Fibroblast of peridontal ligament (primary cell): ENCODE measurements at regions not wholly inside any gene's neighbourhood (a gene's known extent, or its start where the extent isn't known, plus 50 kb on each side); places are given as distances from the start of the nearest gene placed in this dataset.
"Not testable (repeated sequence)": the region's sequence is repeated elsewhere in the genome, so short reads cannot be mapped to it uniquely, and the experiment has no call there.

Experiments
- DNase-seq: peaks from one replicate; pipeline ENCODE4 v3.0.0-alpha.2; 2010; ENCODE audit errors: extremely low read depth

DNA sequence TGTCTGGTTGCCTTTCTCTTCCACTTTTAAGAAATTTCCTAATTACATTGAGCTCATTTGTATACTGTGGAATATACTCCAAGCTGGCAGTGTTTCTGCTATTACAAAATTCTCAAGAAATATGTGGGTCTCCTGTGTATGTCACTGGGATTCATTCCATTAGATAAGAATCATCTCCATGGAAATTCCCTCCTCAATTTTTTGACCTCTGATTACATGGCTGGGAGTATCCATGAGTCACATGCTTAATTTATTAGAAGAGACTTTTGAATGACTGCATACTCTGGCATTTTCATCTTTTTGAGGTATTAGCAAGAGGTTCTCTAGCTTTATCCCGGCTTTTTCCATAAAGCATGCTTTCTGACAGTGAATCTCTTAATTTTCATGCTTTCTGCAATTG is 665.5 kb upstream of the CNTNAP5 start:
- DNase-seq, result no peak

DNA sequence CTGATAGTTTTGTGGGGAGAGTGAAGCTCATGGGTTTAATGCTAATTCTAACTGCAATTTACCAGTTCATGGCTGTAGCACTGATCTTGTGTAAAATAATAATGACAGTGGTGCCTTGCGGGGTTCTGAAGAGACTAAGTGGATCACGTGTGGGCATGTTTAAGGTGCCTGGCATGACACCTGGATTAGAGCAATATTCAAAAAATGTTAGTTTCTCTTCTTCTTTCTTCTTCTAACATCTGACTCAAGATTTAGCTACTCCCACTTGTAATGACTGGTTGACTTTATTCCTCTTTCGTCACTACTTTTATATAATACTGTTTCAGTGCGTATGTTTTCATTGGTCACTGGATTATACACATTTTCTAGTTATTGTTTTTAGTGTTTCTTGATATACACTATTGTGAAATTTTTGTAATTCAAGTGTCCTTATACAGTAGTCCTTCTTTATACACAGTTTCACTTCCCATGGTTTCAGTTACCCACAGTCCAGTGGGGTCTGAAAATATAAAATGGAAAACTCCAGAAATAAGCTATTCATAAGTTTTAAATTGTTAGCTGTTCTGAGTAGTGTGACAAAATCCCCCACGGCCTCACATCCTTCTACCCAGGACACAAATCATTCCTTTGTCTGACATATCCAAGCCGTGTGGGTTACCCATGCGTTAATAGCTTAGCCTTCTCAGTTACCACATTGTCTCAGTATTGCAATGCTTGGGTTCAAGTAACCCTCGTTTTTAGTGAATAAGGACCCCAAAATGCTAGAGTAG is 662.2 kb upstream of the CNTNAP5 start:
- DNase-seq, result no peak

- DNase-seq, result no peak
Observed at GRCh38 chr2:123363826-123364225, 661.3 kb upstream of the CNTNAP5 start.

DNA sequence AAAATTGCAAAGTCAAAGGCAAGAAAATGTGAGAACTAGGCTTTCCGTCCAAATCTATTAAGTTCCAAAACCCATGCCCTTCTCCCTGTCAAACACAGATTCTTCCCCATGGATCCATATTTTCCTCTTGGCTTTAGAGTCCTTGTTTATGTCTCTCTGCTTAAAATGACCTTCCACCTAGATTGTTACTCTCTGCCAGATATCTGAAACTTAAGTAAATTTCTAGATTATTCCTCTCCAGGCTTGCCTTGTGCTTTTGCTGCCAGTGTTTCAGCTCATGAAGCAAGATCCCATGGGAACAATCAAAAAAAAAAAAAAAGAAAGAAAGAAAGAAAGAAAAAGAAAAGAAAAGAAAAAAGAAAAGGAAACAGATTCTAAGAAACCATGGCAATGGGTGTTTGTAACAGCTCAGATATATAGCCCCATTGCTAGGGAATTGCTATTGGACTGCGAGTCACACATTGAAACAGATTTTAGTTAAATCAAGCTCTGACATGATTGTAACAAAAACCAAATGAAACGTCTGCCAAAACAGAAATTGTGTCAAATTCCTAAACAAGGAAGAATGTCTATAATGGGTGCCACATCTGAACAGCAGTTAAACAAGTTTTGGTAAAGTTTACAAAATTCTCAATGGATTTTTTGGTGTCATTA is 660.7 kb upstream of the CNTNAP5 start:
- DNase-seq, result no peak

DNA sequence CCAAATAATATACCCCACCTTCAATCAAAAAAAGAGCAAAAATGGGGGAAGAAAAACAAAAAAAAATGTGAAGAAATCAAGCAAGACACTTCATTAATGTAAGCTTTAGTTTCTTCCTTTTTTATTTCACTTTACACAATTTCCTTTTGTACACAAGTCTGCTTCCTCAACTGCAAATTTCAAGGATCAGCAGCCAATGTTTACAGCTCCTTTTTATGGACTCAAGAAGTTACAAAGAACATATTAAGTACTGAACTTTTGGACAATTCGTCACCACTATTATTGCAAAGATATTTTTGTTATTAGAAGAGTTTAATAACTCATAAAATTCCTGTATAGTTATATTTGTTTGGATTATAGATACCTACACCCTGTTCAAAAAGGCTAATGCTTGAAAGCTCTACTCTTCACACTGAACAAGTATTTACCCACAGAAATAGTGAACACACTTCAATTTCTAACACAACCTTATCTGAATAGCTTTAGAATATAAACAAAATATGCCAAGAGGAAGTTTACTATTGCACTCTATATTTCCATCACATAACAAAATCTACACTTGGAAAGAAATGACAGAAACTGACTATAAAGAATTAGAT is 658.7 kb upstream of the CNTNAP5 start:
- no peak for DNase-seq

DNA sequence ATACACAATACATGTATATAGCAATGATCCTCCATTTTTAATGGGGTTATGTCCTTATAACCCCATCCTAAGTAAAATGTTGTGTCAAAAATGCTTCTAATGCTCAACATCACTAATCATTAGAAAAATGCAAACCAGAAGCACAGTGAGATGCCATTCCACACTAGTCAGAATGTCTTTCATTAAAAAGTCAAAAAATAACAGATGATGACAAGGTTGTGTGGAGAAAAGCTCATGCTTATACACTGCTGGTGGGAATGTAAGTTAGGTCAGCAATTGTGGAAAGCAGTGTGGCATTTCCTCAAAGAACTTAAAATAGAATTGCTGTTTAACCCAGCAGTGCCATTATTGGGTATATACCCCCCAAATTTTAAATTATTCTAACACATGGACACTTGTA is 654.9 kb upstream of the CNTNAP5 start:
- DNase-seq, result no peak

- DNase-seq, result no peak
Observed at GRCh38 chr2:123371535-123371934, 653.6 kb upstream of the CNTNAP5 start.

DNA sequence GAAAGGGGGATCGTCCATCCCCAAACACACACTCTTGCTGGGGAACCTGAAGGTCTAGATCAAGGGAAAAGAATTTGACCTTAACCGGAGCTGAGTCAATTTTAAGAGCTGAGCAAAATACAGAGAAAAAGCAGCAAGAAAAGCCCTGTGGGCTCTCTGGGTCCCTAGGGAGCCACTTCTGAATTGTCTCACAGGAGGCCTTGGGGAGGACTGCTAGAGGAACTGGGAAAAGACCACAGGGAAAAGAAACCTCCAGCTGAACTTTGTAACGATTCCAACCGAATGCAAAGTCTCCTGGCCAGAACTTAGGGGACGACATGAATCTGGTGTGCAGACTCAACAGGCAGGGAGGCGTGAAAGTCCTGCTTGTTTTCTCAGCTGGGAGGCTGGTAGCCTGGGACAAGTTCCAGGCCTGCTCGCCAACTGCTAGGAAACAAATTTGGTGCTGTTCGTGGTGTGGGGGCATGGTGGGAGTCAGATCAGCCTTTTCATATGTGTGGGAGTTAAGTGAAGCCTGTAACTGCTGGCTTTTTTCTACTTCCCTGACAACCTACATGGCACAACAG is 644.6 kb upstream of the CNTNAP5 start:
- DNase-seq, result no peak

- no peak for DNase-seq
Observed at GRCh38 chr2:123415678-123416077, 609.4 kb upstream of the CNTNAP5 start.

- no peak for DNase-seq
Observed at GRCh38 chr2:123419976-123420375, 605.1 kb upstream of the CNTNAP5 start.

DNA sequence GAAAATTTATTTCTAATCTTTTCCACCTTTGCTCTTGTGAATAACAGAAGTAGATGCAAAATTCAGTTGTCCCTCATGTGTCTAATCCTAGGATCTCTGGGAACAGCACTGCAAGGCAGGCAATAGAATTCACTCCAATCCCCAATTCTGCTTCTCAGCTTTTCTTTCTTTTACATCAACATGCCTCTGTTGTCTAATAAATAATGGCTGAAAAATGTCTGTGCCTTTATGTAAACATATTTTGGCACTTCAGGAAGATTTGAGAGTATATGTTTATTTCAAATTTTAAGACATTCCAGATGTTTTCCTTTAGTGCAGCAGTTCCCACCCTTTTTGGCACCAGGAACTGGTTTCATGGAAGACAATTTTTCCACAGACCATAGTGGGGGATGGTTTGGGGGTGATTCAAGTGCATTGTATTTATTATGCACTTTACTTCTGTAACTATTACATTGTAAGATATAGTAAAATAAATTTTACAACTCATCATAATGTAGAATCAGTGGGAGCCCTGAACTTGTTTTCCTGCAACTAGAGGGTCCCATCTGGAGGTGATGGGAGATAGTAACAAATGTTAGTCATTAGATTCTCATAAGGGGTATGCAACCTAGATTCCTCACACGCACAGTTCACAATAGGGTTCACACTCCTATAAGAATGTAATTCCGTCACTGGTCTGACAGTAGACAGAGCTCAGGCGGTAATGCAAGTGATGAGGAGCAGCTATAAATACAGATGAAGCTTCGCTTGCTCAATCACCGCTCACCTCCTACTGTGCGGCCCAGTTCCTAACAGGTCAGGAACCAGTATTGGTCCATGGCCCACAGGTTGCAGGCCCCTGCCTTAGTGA is 590.3 kb upstream of the CNTNAP5 start:
- no peak for DNase-seq

DNA sequence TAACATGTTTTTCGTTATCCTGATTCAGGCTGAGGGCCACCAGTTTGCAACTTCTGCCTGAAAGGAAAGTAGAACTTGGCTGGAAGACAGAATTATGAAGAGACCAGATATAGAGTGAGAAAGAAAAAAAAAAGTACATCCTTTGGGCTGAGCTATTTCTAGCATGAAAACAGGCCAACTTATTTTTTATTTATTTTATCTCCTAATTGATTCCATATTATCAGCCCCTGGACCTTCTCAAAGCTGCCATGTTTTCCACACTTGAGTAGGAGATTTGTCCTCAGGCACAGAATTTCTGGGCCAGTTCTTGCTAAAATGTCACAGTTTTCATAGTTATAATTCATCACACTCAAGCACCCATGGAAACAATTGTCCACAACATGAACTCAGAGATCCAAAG is 586.8 kb upstream of the CNTNAP5 start:
- DNase-seq, result no peak

- DNase-seq, result no peak
Observed at GRCh38 chr2:123438675-123439074, 586.4 kb upstream of the CNTNAP5 start.

DNA sequence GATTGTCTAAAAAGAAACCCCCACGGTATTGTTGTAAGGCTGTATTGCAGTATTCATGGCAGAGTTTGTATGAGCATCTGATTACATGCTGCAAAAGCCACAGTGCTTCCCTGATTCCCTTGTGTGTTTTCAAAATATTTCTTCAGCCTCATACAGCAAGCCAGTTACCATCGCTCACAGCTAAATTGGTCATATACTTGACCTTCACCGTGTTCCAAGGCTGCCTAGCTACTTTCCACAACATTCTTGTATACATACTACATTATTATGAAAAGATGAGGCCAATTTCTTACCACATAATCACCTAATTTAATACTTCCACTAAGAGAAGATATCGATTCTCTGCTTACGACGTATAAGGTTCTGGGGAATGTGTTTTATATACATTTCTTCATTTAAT is 576.3 kb upstream of the CNTNAP5 start:
- no peak for DNase-seq

GRCh38 chr2:123451542-123451941 is 573.5 kb upstream of the CNTNAP5 start:
- DNase-seq, result no peak

DNA sequence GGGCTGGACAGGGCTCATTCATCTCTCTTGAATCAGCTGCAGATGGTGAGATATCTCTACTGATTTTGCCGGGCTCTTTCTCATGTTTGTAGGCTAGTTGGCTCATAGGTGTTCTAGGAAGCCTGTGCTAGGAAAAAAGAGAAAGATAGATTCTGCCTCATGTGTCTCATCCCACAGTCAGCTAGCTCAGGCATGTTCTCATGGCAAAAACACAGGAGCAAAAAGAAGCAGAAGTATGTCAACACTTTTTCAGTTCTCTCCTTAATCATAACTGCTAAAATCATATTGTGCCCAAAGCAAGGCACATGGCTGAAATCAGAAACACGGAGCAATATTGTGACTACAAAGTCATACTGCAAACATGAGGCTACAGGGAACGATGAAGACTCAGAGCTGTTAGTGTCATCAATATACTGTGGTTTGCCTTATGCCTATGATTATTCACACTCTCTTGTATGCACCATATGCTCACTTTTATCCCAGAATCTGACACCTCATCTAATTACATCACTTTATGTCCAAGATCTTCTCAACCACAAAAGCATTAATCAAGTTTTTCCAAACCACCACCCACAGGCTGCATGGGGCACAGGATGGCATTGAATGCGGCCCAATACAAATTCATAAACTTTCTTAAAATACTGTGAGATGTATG is 571.9 kb upstream of the CNTNAP5 start:
- DNase-seq, result no peak

- no peak for DNase-seq
Observed at GRCh38 chr2:123453772-123454171, 571.3 kb upstream of the CNTNAP5 start.

GRCh38 chr2:123455234-123455633 is 569.9 kb upstream of the CNTNAP5 start:
- not testable (repeated sequence) for DNase-seq

DNA sequence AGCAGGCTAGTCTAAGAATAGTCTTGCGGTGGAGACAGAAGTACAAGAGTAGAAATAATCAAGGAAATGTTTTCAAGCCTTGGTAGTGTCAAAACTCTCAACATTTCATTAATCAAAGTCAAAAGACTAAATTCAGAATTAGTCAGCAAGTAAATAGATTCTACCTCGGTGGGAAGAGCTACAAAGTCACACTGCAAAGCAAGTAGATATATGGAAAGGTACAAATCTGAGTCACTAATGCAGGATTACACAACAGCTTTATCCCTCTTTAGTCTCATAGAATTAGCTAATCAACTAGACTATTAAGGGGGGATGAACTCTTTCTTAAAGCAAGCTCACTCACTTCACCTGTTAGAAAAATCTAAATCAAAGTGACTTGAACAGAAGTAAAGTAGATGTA is 568.7 kb upstream of the CNTNAP5 start:
- DNase-seq, result no peak

DNA sequence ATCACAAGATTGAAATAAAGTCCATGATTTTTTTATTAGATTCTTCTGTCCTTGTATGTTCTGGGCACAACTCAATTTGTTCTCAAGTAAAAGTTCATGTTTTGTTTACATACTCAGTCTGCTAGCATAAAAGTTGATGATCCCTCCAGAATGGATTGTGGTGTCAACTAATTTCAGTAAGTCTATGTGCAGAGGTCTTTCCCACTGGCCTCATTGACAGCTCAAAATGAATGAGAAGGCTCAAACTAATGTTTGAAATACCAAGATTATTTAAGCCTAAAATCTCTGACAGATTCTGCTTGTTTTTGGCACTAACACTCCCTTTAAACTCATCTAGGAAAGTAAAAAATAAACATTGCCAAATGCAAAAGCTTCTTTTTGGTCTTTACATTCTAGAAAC is 561.2 kb upstream of the CNTNAP5 start:
- no peak for DNase-seq

- no peak for DNase-seq
Observed at GRCh38 chr2:123468071-123468470, 557.0 kb upstream of the CNTNAP5 start.
